Ovary (tissue), 3 donors: ENCODE measurements at regions not wholly inside any gene's neighbourhood (a gene's known extent, or its start where the extent isn't known, plus 50 kb on each side); places are given as distances from the start of the nearest gene placed in this dataset.

Experiments used
- EP300 ChIP-seq: sonication (generic); formaldehyde crosslinking; IDR thresholded peaks from one replicate; pipeline ENCODE4 v1.6.1; 2017; ENCODE audit warnings: antibody characterized with exemption
- POLR2A ChIP-seq: fragments of 450-650 bp; IDR thresholded peaks from one replicate; pipeline ENCODE4 v1.6.1; 2017; ENCODE audit warnings: antibody characterized with exemption, mild to moderate bottlenecking, moderate library complexity
- TF ChIP-seq, protein P1 (sequence below), 3 donors: fragments of 450-650 bp in 2 of 3; fragments of 200-600 bp in 1 of 3; IDR thresholded peaks; one replicate each; pipeline versions ENCODE4 v1.5.1 to v1.8.0; 2016 to 2022; ENCODE audit warnings: antibody characterized with exemption in 3 of 3, mild to moderate bottlenecking in 1 of 3
- donor health status: DM: no; HTN: no; CAD: no.

DNA sequence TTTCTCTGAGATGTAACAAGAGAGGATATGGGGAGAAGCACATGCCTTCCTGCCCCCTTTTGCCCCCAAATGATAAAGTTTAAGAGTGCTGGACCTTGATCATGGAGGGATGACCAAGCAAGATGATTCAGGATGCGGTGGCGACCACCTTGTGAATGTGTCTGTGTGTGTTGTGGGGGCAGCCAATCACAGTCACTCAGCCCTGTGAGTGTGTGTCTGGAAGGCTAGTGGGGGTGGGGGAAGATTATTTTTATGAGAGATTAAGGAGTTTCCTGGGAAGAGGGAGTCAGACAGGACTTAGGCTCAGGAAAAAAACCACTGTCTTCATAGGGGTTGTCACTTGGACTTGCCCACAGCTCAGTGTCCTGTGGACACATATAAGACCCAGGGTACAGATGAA is 57.8 kb upstream of the KY start:
- TF ChIP-seq, protein P1, sequence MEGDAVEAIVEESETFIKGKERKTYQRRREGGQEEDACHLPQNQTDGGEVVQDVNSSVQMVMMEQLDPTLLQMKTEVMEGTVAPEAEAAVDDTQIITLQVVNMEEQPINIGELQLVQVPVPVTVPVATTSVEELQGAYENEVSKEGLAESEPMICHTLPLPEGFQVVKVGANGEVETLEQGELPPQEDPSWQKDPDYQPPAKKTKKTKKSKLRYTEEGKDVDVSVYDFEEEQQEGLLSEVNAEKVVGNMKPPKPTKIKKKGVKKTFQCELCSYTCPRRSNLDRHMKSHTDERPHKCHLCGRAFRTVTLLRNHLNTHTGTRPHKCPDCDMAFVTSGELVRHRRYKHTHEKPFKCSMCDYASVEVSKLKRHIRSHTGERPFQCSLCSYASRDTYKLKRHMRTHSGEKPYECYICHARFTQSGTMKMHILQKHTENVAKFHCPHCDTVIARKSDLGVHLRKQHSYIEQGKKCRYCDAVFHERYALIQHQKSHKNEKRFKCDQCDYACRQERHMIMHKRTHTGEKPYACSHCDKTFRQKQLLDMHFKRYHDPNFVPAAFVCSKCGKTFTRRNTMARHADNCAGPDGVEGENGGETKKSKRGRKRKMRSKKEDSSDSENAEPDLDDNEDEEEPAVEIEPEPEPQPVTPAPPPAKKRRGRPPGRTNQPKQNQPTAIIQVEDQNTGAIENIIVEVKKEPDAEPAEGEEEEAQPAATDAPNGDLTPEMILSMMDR (IDR thresholded peaks at IDR 0.05) = no peak
- TF ChIP-seq POLR2A (no peak), EP300 (no peak)
